Activated CD4-positive, alpha-beta T cell treated with anti-CD3 and anti-CD28 coated beads, Interleukin-2, amount 10 ng/mL, durations not matched to agents 7 days and 5 days (primary cell): ENCODE measurements at regions not wholly inside any gene's neighbourhood (a gene's known extent, or its start where the extent isn't known, plus 50 kb on each side); places are given as distances from the start of the nearest gene placed in this dataset.

Experiments used
- CTCF ChIA-PET: fragments of 350-600 bp; sonication (Branson Sonifier 250); formaldehyde crosslinking; loops from one replicate; lab custom pipeline; 2021; ENCODE audit warnings: antibody characterized with exemption; lab: Charles Lee
- POLR2A ChIA-PET: fragments of 350-600 bp; sonication (Branson Sonifier 250); formaldehyde crosslinking; loops from one replicate; lab custom pipeline; 2021; ENCODE audit warnings: antibody characterized with exemption; lab: Charles Lee
- DNase-seq: peaks from one replicate; pipeline ENCODE4 v3.0.0-alpha.2; 2020
- H3K27ac Mint-ChIP-seq: one replicate; pipeline ENCODE4 v1.8.0; 2021; ENCODE audit warnings: mild to moderate bottlenecking, moderate library complexity, mixed read lengths
- H3K27me3 Mint-ChIP-seq: one replicate; pipeline ENCODE4 v1.8.0; 2021; ENCODE audit warnings: mixed read lengths
- H3K36me3 Mint-ChIP-seq: one replicate; pipeline ENCODE4 v1.8.0; 2021; ENCODE audit warnings: low read depth, mixed read lengths
- H3K4me1 Mint-ChIP-seq: one replicate; pipeline ENCODE4 v1.8.0; 2021; ENCODE audit warnings: mixed read lengths
- H3K4me3 Mint-ChIP-seq: one replicate; pipeline ENCODE4 v1.8.0; 2021; ENCODE audit warnings: mild to moderate bottlenecking, moderate library complexity, mixed read lengths
- H3K9me3 Mint-ChIP-seq: one replicate; pipeline ENCODE4 v1.8.0; 2021; ENCODE audit warnings: mixed read lengths

GRCh38 chr1:168806952-168807351 is 77.9 kb upstream of the DPT start:
- POLR2A ChIA-PET = no interaction called here

GRCh38 chr1:168811176-168811575 is 82.2 kb upstream of the DPT start:
- ChIA-PET POLR2A (no interaction called here), CTCF (no interaction called here)
- Mint-ChIP-seq H3K4me3 (no peak overlapping the region), H3K36me3 (no peaks in the 10 kb centered on the region), H3K9me3 (no peaks in the 10 kb centered on the region), H3K27ac (no peak overlapping the region), H3K4me1 (no peaks in the 10 kb centered on the region), H3K27me3 (peaks cover 4% of the 10 kb centered on the region)
- no peak for DNase-seq

More at GRCh38 chr1:168806952-168807351, 77.9 kb upstream of the DPT start:
- H3K27me3 Mint-ChIP-seq = peaks cover 6% of the 10 kb centered on the region
- H3K4me1 Mint-ChIP-seq = no peaks in the 10 kb centered on the region
- no peak overlapping the region for H3K4me3 Mint-ChIP-seq
- H3K9me3 Mint-ChIP-seq = no peaks in the 10 kb centered on the region
- no peak overlapping the region for H3K27ac Mint-ChIP-seq
- CTCF ChIA-PET = no interaction called here
- no peaks in the 10 kb centered on the region for H3K36me3 Mint-ChIP-seq
- no peak for DNase-seq

GRCh38 chr1:168819668-168820067 is 90.7 kb upstream of the DPT start:
- DNase-seq = no peak
- H3K27ac Mint-ChIP-seq = no peak overlapping the region
- CTCF ChIA-PET = no interaction called here
- H3K36me3 Mint-ChIP-seq = no peaks in the 10 kb centered on the region
- POLR2A ChIA-PET = no interaction called here
- H3K4me1 Mint-ChIP-seq = no peaks in the 10 kb centered on the region
- H3K4me3 Mint-ChIP-seq = no peak overlapping the region
- H3K27me3 Mint-ChIP-seq = peaks cover 12% of the 10 kb centered on the region
- H3K9me3 Mint-ChIP-seq = no peaks in the 10 kb centered on the region

- H3K36me3 Mint-ChIP-seq = no peaks in the 10 kb centered on the region
- ChIA-PET POLR2A (no interaction called here), CTCF (no interaction called here)
- no peak overlapping the region for H3K27ac Mint-ChIP-seq
- H3K27me3 Mint-ChIP-seq = peaks cover 12% of the 10 kb centered on the region
- H3K4me3 Mint-ChIP-seq = no peak overlapping the region
- H3K9me3 Mint-ChIP-seq = no peaks in the 10 kb centered on the region
- DNase-seq = no peak
- no peaks in the 10 kb centered on the region for H3K4me1 Mint-ChIP-seq
Measured at GRCh38 chr1:168821434-168821833, 92.4 kb upstream of the DPT start.

- peaks cover 6% of the 10 kb centered on the region for H3K27me3 Mint-ChIP-seq
- no peak overlapping the region for H3K27ac Mint-ChIP-seq
- H3K9me3 Mint-ChIP-seq = no peaks in the 10 kb centered on the region
- ChIA-PET POLR2A (no interaction called here), CTCF (no interaction called here)
- H3K4me3 Mint-ChIP-seq = no peak overlapping the region
- DNase-seq = no peak
- H3K4me1 Mint-ChIP-seq = no peaks in the 10 kb centered on the region
- H3K36me3 Mint-ChIP-seq = no peaks in the 10 kb centered on the region
Measured at GRCh38 chr1:168822911-168823310, 93.9 kb upstream of the DPT start.

GRCh38 chr1:168823988-168824387 is 95.0 kb upstream of the DPT start:
- Mint-ChIP-seq H3K4me1 (no peaks in the 10 kb centered on the region), H3K27ac (no peak overlapping the region), H3K9me3 (no peaks in the 10 kb centered on the region), H3K4me3 (no peak overlapping the region), H3K36me3 (no peaks in the 10 kb centered on the region), H3K27me3 (peaks cover 6% of the 10 kb centered on the region)
- POLR2A ChIA-PET = no interaction called here
- CTCF ChIA-PET = no interaction called here
- DNase-seq = no peak

GRCh38 chr1:168824418-168825065 is 95.5 kb upstream of the DPT start:
- H3K27me3 Mint-ChIP-seq = peaks cover 6% of the 10 kb centered on the region
- H3K9me3 Mint-ChIP-seq = no peaks in the 10 kb centered on the region
- H3K4me3 Mint-ChIP-seq = no peak overlapping the region
- H3K4me1 Mint-ChIP-seq = no peaks in the 10 kb centered on the region
- no peak for DNase-seq
- H3K36me3 Mint-ChIP-seq = no peaks in the 10 kb centered on the region
- no peak overlapping the region for H3K27ac Mint-ChIP-seq
- ChIA-PET POLR2A (no interaction called here), CTCF (interaction anchor here (0.6 kb wide), 1 partner anchor 525 kb away, joined by 3 read pairs; no protein-coding TSS in a partner anchor)

GRCh38 chr1:168825129-168825528 is 96.1 kb upstream of the DPT start:
- no peaks in the 10 kb centered on the region for H3K9me3 Mint-ChIP-seq
- H3K4me1 Mint-ChIP-seq = no peaks in the 10 kb centered on the region
- DNase-seq = no peak
- ChIA-PET POLR2A (no interaction called here), CTCF (interaction anchor here (0.6 kb wide), 1 partner anchor 525 kb away, joined by 3 read pairs; no protein-coding TSS in a partner anchor)
- H3K27me3 Mint-ChIP-seq = peaks cover 6% of the 10 kb centered on the region
- no peaks in the 10 kb centered on the region for H3K36me3 Mint-ChIP-seq
- no peak overlapping the region for H3K27ac Mint-ChIP-seq
- H3K4me3 Mint-ChIP-seq = no peak overlapping the region

GRCh38 chr1:168825820-168826219 is 96.8 kb upstream of the DPT start:
- Mint-ChIP-seq H3K27me3 (peaks cover 6% of the 10 kb centered on the region), H3K4me1 (no peaks in the 10 kb centered on the region), H3K36me3 (no peaks in the 10 kb centered on the region), H3K27ac (no peak overlapping the region), H3K9me3 (no peaks in the 10 kb centered on the region), H3K4me3 (no peak overlapping the region)
- ChIA-PET CTCF (no interaction called here), POLR2A (no interaction called here)
- DNase-seq = no peak

- ChIA-PET CTCF (no interaction called here), POLR2A (no interaction called here)
- Mint-ChIP-seq H3K36me3 (no peaks in the 10 kb centered on the region), H3K27ac (no peak overlapping the region), H3K9me3 (no peaks in the 10 kb centered on the region), H3K27me3 (peaks cover 6% of the 10 kb centered on the region), H3K4me3 (no peak overlapping the region), H3K4me1 (no peaks in the 10 kb centered on the region)
- no peak for DNase-seq
Measured at GRCh38 chr1:168826269-168826668, 97.3 kb upstream of the DPT start.

GRCh38 chr1:168827557-168827956 is 98.6 kb upstream of the DPT start:
- ChIA-PET POLR2A (no interaction called here), CTCF (no interaction called here)
- Mint-ChIP-seq H3K9me3 (no peaks in the 10 kb centered on the region), H3K4me3 (no peak overlapping the region), H3K27ac (no peak overlapping the region), H3K36me3 (no peaks in the 10 kb centered on the region), H3K4me1 (no peaks in the 10 kb centered on the region), H3K27me3 (peaks cover 2% of the 10 kb centered on the region)
- DNase-seq = no peak

GRCh38 chr1:168829876-168830275 is 100.9 kb upstream of the DPT start:
- H3K4me3 Mint-ChIP-seq = no peak overlapping the region
- H3K4me1 Mint-ChIP-seq = peaks cover 6% of the 10 kb centered on the region
- ChIA-PET CTCF (no interaction called here), POLR2A (no interaction called here)
- H3K27me3 Mint-ChIP-seq = no peaks in the 10 kb centered on the region
- no peaks in the 10 kb centered on the region for H3K9me3 Mint-ChIP-seq
- no peak for DNase-seq
- H3K36me3 Mint-ChIP-seq = no peaks in the 10 kb centered on the region
- no peak overlapping the region for H3K27ac Mint-ChIP-seq

- Mint-ChIP-seq H3K27ac (no peak overlapping the region), H3K9me3 (no peaks in the 10 kb centered on the region), H3K4me3 (no peak overlapping the region), H3K4me1 (peaks cover 6% of the 10 kb centered on the region), H3K27me3 (no peaks in the 10 kb centered on the region), H3K36me3 (no peaks in the 10 kb centered on the region)
- DNase-seq = no peak
- CTCF ChIA-PET = no interaction called here
- POLR2A ChIA-PET = no interaction called here
Measured at GRCh38 chr1:168830562-168830961, 101.6 kb upstream of the DPT start.

- ChIA-PET CTCF (no interaction called here), POLR2A (no interaction called here)
- Mint-ChIP-seq H3K27me3 (no peaks in the 10 kb centered on the region), H3K4me1 (peaks cover 6% of the 10 kb centered on the region), H3K36me3 (no peaks in the 10 kb centered on the region), H3K4me3 (no peak overlapping the region), H3K9me3 (no peaks in the 10 kb centered on the region), H3K27ac (no peak overlapping the region)
- no peak for DNase-seq
Measured at GRCh38 chr1:168832661-168833060, 103.7 kb upstream of the DPT start.
